ENCODE measurements at regions not wholly inside any gene's neighbourhood (a gene's known extent, or its start where the extent isn't known, plus 50 kb on each side); places are given as distances from the start of the nearest gene placed in this dataset.
"Not testable (repeated sequence)": the region's sequence is repeated elsewhere in the genome, so short reads cannot be mapped to it uniquely, and the experiment has no call there.

- no peak for DNase-seq (ENCODE audit: extremely low read depth, low read depth, low spot score)
Measured at GRCh38 chr16:22675745-22676540, 138.0 kb upstream of the HS3ST2 start.

GRCh38 chr16:22677024-22677830 is 136.7 kb upstream of the HS3ST2 start:
- no peak for DNase-seq (ENCODE audit: extremely low read depth, low read depth, low spot score)

- DNase-seq (ENCODE audit: extremely low read depth, low read depth, low spot score), result no peak
Measured at GRCh38 chr16:22678311-22678710, 135.7 kb upstream of the HS3ST2 start.

GRCh38 chr16:22681554-22682291 is 132.2 kb upstream of the HS3ST2 start:
- DNase-seq (ENCODE audit: extremely low read depth, low read depth, low spot score), result no peak

- DNase-seq (ENCODE audit: extremely low read depth, low read depth, low spot score), result no peak
Measured at GRCh38 chr16:22683258-22683657, 130.7 kb upstream of the HS3ST2 start.

GRCh38 chr16:22683730-22684573 is 130.0 kb upstream of the HS3ST2 start:
- no peak for DNase-seq (ENCODE audit: extremely low read depth, low read depth, low spot score)

- no peak for DNase-seq (ENCODE audit: extremely low read depth, low read depth, low spot score)
Measured at GRCh38 chr16:22684574-22685458, 129.1 kb upstream of the HS3ST2 start.

GRCh38 chr16:22685459-22685830 is 128.5 kb upstream of the HS3ST2 start:
- DNase-seq (ENCODE audit: extremely low read depth, low read depth, low spot score), result no peak

GRCh38 chr16:22687031-22687530 is 126.9 kb upstream of the HS3ST2 start:
- DNase-seq (ENCODE audit: extremely low read depth, low read depth, low spot score), result no peak

- no peak for DNase-seq (ENCODE audit: extremely low read depth, low read depth, low spot score)
Measured at GRCh38 chr16:22688463-22688862, 125.5 kb upstream of the HS3ST2 start.

- DNase-seq (ENCODE audit: extremely low read depth, low read depth, low spot score), result no peak
Measured at GRCh38 chr16:22688930-22689329, 125.0 kb upstream of the HS3ST2 start.

- no peak for DNase-seq (ENCODE audit: extremely low read depth, low read depth, low spot score)
Measured at GRCh38 chr16:22691335-22691734, 122.6 kb upstream of the HS3ST2 start.

GRCh38 chr16:22692034-22692433 is 121.9 kb upstream of the HS3ST2 start:
- no peak for DNase-seq (ENCODE audit: extremely low read depth, low read depth, low spot score)

- no peak for DNase-seq (ENCODE audit: extremely low read depth, low read depth, low spot score)
Measured at GRCh38 chr16:22692916-22693637, 120.9 kb upstream of the HS3ST2 start.

- no peak for DNase-seq (ENCODE audit: extremely low read depth, low read depth, low spot score)
Measured at GRCh38 chr16:22693638-22694340, 120.2 kb upstream of the HS3ST2 start.

- no peak for DNase-seq (ENCODE audit: extremely low read depth, low read depth, low spot score)
Measured at GRCh38 chr16:22694887-22695382, 119.0 kb upstream of the HS3ST2 start.

- not testable (repeated sequence) for DNase-seq (ENCODE audit: extremely low read depth, low read depth, low spot score)
Measured at GRCh38 chr16:22695773-22696172, 118.2 kb upstream of the HS3ST2 start.

- DNase-seq (ENCODE audit: extremely low read depth, low read depth, low spot score), result no peak
Measured at GRCh38 chr16:22699356-22699755, 114.6 kb upstream of the HS3ST2 start.
